ENCODE measurements at regions not wholly inside any gene's neighbourhood (a gene's known extent, or its start where the extent isn't known, plus 50 kb on each side); places are given as distances from the start of the nearest gene placed in this dataset.

- no peaks in the 10 kb centered on the region for H3K9me3 ChIP-seq
- H3K4me3 ChIP-seq, result no peak overlapping the region
- intact Hi-C loops (cut with DNase I; ENCODE audit: low total_unique reads) (no loop called here), in situ Hi-C loops (cut with MboI; ENCODE audit: low pct_ligation_motif_present in 1 of 4, low pct_unique_long_range_greater_than_20kb in 1 of 4, low sequenced_read_pairs in 3 of 4) (no loop called here)
- no peaks in the 10 kb centered on the region for H3K4me1 ChIP-seq
- TF ChIP-seq POLR2AphosphoS5 (IDR thresholded peaks at IDR 0.05) (no peak), POLR2A (IDR thresholded peaks at IDR 0.05) (no peak), EP300 (IDR thresholded peaks at IDR 0.05; ENCODE audit: low read depth) (no peak), CTCF (IDR thresholded peaks at IDR 0.05) (no peak)
- H3K36me3 ChIP-seq, result no peaks in the 10 kb centered on the region
- no peak for DNase-seq
- WGBS, 2 donors (ENCODE audit: low coverage in 1 of 2), result 57 to 63% methylated on average over 2 to 6 of the region's 6 CpGs
- H3K27me3 ChIP-seq, result no peaks in the 10 kb centered on the region
- no peak overlapping the region for H3K27ac ChIP-seq
Measured at GRCh38 chr1:5308249-5308648, 653.8 kb downstream of the AJAP1 start.

GRCh38 chr1:5304702-5305101 is 650.3 kb downstream of the AJAP1 start:
- Histone ChIP-seq H3K27me3 (no peaks in the 10 kb centered on the region), H3K27ac (no peak overlapping the region), H3K4me3 (no peak overlapping the region), H3K9me3 (no peaks in the 10 kb centered on the region), H3K36me3 (no peaks in the 10 kb centered on the region), H3K4me1 (no peaks in the 10 kb centered on the region)
- 83 to 86% methylated on average over 6 of the region's 6 CpGs for WGBS, 2 donors (ENCODE audit: low coverage in 1 of 2)
- TF ChIP-seq POLR2AphosphoS5 (IDR thresholded peaks at IDR 0.05), result no peak
- no peak for TF ChIP-seq CTCF (IDR thresholded peaks at IDR 0.05)
- no peak for TF ChIP-seq POLR2A (IDR thresholded peaks at IDR 0.05)
- no peak for TF ChIP-seq EP300 (IDR thresholded peaks at IDR 0.05; ENCODE audit: low read depth)
- DNase-seq, result no peak
- intact Hi-C loops (cut with DNase I; ENCODE audit: low total_unique reads), result no loop called here
- in situ Hi-C loops (cut with MboI; ENCODE audit: low pct_ligation_motif_present in 1 of 4, low pct_unique_long_range_greater_than_20kb in 1 of 4, low sequenced_read_pairs in 3 of 4), result no loop called here

GRCh38 chr1:5298376-5298775 is 644.0 kb downstream of the AJAP1 start:
- no peak for DNase-seq
- Histone ChIP-seq H3K9me3 (no peaks in the 10 kb centered on the region), H3K36me3 (no peaks in the 10 kb centered on the region), H3K27me3 (no peaks in the 10 kb centered on the region), H3K4me1 (no peaks in the 10 kb centered on the region), H3K27ac (no peak overlapping the region), H3K4me3 (no peak overlapping the region)
- in situ Hi-C loops (cut with MboI; ENCODE audit: low pct_ligation_motif_present in 1 of 4, low pct_unique_long_range_greater_than_20kb in 1 of 4, low sequenced_read_pairs in 3 of 4) (no loop called here), intact Hi-C loops (cut with DNase I; ENCODE audit: low total_unique reads) (no loop called here)
- WGBS, 2 donors (ENCODE audit: low coverage in 1 of 2), result 80 to 89% methylated on average over 1 to 6 of the region's 6 CpGs
- TF ChIP-seq POLR2A (IDR thresholded peaks at IDR 0.05) (no peak), POLR2AphosphoS5 (IDR thresholded peaks at IDR 0.05) (no peak), CTCF (IDR thresholded peaks at IDR 0.05) (no peak), EP300 (IDR thresholded peaks at IDR 0.05; ENCODE audit: low read depth) (no peak)

- no peak for DNase-seq
- no peak overlapping the region for H3K27ac ChIP-seq
- H3K9me3 ChIP-seq, result no peaks in the 10 kb centered on the region
- H3K4me3 ChIP-seq, result no peak overlapping the region
- no peaks in the 10 kb centered on the region for H3K36me3 ChIP-seq
- H3K4me1 ChIP-seq, result no peaks in the 10 kb centered on the region
- WGBS, 2 donors (ENCODE audit: low coverage in 1 of 2), result 100% methylated on average over 1 of the region's 1 CpG; no CpG with 5 or more reads in 1 of the 2 donors
- H3K27me3 ChIP-seq, result no peaks in the 10 kb centered on the region
- in situ Hi-C loops (cut with MboI; ENCODE audit: low pct_ligation_motif_present in 1 of 4, low pct_unique_long_range_greater_than_20kb in 1 of 4, low sequenced_read_pairs in 3 of 4) (no loop called here), intact Hi-C loops (cut with DNase I; ENCODE audit: low total_unique reads) (no loop called here)
- TF ChIP-seq POLR2AphosphoS5 (IDR thresholded peaks at IDR 0.05) (no peak), EP300 (IDR thresholded peaks at IDR 0.05; ENCODE audit: low read depth) (no peak), POLR2A (IDR thresholded peaks at IDR 0.05) (no peak), CTCF (IDR thresholded peaks at IDR 0.05) (no peak)
Measured at GRCh38 chr1:5297886-5298239, 643.5 kb downstream of the AJAP1 start.
